ENCODE measurements at regions not wholly inside any gene's neighbourhood (a gene's known extent, or its start where the extent isn't known, plus 50 kb on each side); places are given as distances from the start of the nearest gene placed in this dataset.

DNA sequence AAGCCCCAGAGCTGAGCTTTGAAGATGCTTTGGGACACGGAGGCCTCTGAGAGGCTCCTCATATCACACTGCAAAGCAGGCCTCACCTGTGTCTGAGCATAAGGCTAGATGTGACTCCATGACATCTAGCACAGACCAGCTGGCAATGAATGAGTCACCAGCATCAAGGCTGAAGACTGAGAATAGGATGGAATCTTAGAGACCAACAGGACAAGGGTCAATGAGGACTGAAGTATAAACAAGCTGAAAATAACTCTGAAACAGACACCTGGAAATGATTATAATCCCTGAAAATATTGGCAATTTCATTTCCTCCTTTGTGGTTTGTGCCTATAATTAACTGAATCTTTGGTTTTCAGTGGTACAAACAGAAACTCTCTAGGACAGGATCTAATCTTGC, 87.1 kb upstream of the PRPS1 start:
- TF ChIP-seq, protein P1, sequence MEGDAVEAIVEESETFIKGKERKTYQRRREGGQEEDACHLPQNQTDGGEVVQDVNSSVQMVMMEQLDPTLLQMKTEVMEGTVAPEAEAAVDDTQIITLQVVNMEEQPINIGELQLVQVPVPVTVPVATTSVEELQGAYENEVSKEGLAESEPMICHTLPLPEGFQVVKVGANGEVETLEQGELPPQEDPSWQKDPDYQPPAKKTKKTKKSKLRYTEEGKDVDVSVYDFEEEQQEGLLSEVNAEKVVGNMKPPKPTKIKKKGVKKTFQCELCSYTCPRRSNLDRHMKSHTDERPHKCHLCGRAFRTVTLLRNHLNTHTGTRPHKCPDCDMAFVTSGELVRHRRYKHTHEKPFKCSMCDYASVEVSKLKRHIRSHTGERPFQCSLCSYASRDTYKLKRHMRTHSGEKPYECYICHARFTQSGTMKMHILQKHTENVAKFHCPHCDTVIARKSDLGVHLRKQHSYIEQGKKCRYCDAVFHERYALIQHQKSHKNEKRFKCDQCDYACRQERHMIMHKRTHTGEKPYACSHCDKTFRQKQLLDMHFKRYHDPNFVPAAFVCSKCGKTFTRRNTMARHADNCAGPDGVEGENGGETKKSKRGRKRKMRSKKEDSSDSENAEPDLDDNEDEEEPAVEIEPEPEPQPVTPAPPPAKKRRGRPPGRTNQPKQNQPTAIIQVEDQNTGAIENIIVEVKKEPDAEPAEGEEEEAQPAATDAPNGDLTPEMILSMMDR (conservative IDR thresholded peaks at IDR 0.05; ENCODE audit: low read length): no peak
- TF ChIP-seq EZH2phosphoT487 (IDR thresholded peaks at IDR 0.05; ENCODE audit: borderline replicate concordance, low read depth, low read length): no peak
